Skeletal muscle tissue (tissue), 3 donors: ENCODE measurements at regions not wholly inside any gene's neighbourhood (a gene's known extent, or its start where the extent isn't known, plus 50 kb on each side); places are given as distances from the start of the nearest gene placed in this dataset.

Source experiments
- H3K27ac ChIP-seq: one replicate; pipeline ENCODE4 v1.7.0; 2013; ENCODE audit warnings: mild to moderate bottlenecking, low read depth, low read length, inconsistent platforms
- H3K27me3 ChIP-seq, 3 donors: one replicate each; pipeline ENCODE4 v1.7.0; 2013; ENCODE audit warnings: low read length in 3 of 3; ENCODE audit not compliant: control insufficient read depth in 3 of 3, insufficient read depth in 3 of 3
- H3K36me3 ChIP-seq, 3 donors: one replicate each; pipeline ENCODE4 v1.7.0; 2013; ENCODE audit warnings: low read length in 3 of 3; ENCODE audit not compliant: control insufficient read depth in 3 of 3, insufficient read depth in 3 of 3
- H3K4me1 ChIP-seq, 3 donors: one replicate each; pipeline ENCODE4 v1.7.0; 2013; ENCODE audit warnings: low read length in 3 of 3, mild to moderate bottlenecking in 3 of 3; ENCODE audit not compliant: control insufficient read depth in 3 of 3, insufficient read depth in 3 of 3
- H3K4me3 ChIP-seq, 3 donors: one replicate each; pipeline ENCODE4 v1.7.0; 2013; ENCODE audit warnings: low read length in 3 of 3
- H3K9ac ChIP-seq, 3 donors: one replicate each; pipeline ENCODE4 v1.7.0; 2013; ENCODE audit warnings: low read length in 3 of 3, mild to moderate bottlenecking in 3 of 3, moderate library complexity in 2 of 3, low read depth in 1 of 3
- H3K9me3 ChIP-seq, 3 donors: one replicate each; pipeline ENCODE4 v1.7.0; 2013; ENCODE audit warnings: low read length in 3 of 3; ENCODE audit not compliant: control insufficient read depth in 3 of 3
- donor health status: Osteomylitis.

DNA sequence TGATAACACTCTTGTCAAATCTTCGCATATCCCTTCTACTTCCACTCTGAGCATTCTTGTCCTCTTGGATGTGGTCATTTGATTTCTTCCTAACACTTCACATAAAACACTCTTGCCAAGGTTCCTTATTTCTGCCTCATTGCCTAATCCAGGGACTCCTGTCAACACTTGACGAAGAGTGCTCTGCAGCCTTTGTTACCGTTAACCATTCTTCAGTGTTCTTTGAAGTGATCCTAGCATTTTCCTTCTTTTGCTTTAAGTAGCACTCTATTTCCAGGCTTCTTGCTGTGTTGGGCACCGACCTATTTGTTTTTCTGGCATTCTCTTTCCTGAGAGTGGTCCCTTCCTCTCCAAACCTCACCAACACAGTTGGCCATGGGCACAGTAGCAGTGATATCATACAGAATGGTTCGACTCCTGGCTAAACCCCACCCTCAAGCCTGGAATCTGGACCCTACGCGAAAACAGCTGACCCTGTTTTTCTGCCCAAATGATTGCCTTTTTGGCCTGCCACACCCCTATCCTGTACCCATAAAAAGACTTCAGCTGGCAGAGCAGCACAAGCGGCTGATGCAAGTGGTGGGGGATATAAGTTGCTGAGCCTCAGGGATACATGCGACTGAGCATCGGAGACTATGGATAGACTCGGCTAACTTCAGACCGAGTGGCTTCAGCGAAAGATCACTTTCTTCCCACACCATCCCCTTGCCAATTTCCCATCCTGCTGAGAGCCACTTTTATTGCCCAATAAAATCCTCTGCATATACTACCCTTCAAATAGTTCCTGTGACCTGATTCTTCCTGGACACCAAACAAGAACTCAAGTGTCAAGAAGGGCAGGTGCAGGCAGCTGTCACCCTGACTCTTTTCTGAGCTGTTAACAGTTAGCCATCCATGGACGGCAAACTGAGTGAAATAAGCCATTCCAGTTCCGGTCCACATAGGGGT lies 820.6 kb downstream of the CCSER2 start:
- H3K27ac ChIP-seq: no peak overlapping the region
- H3K9ac ChIP-seq: no peak overlapping the region
- no peaks in the 10 kb centered on the region for H3K36me3 ChIP-seq
- peaks cover 4 to 9% (median 6%) of the 10 kb centered on the region in 3 donors for H3K4me1 ChIP-seq
- peaks cover 0 to 2% (median 0%) of the 10 kb centered on the region in 3 donors for H3K27me3 ChIP-seq
- peak overlapping the region in 2 of 3 donors; percentile 4 to 45 for H3K4me3 ChIP-seq
- H3K9me3 ChIP-seq: no peaks in the 10 kb centered on the region

DNA sequence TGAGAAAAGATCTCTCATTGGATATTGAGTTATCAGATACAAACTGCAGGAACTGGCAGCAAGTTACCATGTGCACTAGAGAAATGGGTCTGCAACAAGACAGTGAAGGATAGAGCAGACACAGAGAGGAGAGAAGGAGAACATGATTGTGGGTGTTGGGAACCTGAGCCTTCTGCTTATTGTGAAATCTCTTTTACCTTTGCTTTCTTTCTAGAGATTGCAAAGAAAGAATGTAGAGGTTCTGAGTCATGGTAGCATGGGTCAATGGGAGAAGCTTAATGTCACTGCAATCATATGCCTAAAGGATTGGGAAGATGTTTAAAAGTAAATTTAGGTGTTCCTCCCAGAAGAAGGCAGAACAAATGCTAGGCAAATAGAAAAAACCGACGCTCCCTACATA lies 821.4 kb downstream of the CCSER2 start:
- Histone ChIP-seq H3K4me1 (peaks cover 4 to 9% (median 6%) of the 10 kb centered on the region in 3 donors), H3K9ac (no peak overlapping the region), H3K9me3 (no peaks in the 10 kb centered on the region), H3K27ac (no peak overlapping the region), H3K36me3 (no peaks in the 10 kb centered on the region), H3K4me3 (no peak overlapping the region), H3K27me3 (peaks cover 0 to 2% (median 0%) of the 10 kb centered on the region in 3 donors)

DNA sequence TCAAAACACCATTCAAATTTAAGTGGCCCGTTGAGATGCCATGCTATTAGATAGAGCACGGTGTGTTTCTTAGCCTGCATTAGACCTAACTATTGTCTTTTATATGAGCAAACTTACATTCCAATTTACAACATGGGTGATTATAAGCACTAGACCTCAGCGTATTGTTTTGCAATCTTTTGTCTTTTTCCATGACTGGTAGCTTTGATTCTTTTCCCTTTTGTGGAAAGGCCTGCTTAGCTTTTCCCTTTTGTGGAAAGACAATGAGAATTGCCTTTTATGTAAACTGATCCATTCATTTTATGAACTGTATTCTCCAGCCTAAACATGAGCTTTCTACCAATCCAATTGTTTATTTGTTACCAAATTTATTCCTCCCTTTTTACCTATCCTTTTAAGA lies 823.1 kb downstream of the CCSER2 start:
- Histone ChIP-seq H3K4me1 (peaks cover 4 to 9% (median 6%) of the 10 kb centered on the region in 3 donors), H3K9ac (no peak overlapping the region), H3K36me3 (no peaks in the 10 kb centered on the region), H3K4me3 (no peak overlapping the region), H3K9me3 (no peaks in the 10 kb centered on the region), H3K27me3 (no peaks in the 10 kb centered on the region), H3K27ac (no peak overlapping the region)

DNA sequence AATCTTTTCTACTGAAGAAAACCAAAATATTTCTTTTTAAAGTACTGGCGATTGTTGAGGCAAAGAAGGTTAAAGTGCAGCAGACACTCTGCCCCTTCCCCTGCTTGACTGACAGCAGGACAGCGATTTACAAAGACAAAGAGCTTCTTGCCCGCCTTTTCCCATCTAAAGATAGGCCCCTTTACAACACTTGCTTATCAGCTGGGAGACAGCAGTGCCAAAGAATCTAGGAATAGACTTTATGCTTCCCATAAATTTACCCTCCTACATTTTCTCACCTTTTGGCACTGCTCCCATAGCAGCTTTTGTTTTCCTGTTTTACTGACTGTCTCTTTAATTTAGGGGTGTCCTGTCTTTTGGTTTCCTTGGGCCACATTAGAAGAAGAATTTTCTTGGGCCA lies 824.1 kb downstream of the CCSER2 start:
- Histone ChIP-seq H3K4me1 (peaks cover 4 to 9% (median 6%) of the 10 kb centered on the region in 3 donors), H3K9ac (no peak overlapping the region), H3K9me3 (no peaks in the 10 kb centered on the region), H3K27ac (no peak overlapping the region), H3K27me3 (no peaks in the 10 kb centered on the region), H3K4me3 (no peak overlapping the region), H3K36me3 (no peaks in the 10 kb centered on the region)

DNA sequence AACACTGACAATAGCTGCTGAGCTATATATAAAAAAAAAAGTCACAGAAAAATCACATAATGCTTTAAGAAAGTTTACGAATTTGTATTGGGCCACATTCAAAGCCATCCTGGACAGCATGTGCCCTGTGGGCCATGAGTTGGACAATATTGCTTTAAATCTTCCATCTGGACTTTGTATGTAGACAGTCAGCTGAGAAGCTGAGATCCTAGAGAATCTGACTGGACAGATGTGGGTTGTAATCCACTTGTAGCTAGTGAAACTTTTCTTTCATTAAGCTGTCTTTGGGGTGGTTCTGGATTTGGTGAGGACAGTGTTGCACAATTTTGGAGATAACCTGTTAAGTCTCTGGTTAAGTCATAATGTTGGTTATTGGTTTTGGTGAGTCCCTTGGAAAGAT lies 824.5 kb downstream of the CCSER2 start:
- H3K9me3 ChIP-seq: no peaks in the 10 kb centered on the region
- no peak overlapping the region for H3K4me3 ChIP-seq
- H3K27me3 ChIP-seq: no peaks in the 10 kb centered on the region
- no peak overlapping the region for H3K9ac ChIP-seq
- H3K4me1 ChIP-seq: peaks cover 4 to 9% (median 6%) of the 10 kb centered on the region in 3 donors
- no peaks in the 10 kb centered on the region for H3K36me3 ChIP-seq
- H3K27ac ChIP-seq: no peak overlapping the region

DNA sequence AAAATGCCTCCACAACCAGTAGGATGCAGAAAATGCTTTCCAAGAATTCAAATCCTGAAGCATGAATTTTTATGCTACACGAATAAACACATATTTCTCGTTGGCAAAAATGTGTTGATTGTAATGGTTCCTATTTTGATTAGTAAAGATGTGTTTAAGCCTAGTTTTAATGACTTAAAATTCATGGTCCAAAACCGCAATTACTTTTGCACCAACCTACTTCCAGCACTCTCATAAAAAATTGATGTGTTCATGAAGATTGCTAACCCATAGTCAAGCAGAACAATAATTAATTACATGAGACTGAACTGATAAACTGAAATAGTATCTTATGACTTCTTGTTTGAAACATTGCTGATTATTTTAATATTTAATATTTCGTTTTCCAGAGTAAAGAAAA lies 828.8 kb downstream of the CCSER2 start:
- Histone ChIP-seq H3K9ac (no peak overlapping the region), H3K4me1 (no peaks in the 10 kb centered on the region), H3K9me3 (no peaks in the 10 kb centered on the region), H3K27ac (no peak overlapping the region), H3K27me3 (no peaks in the 10 kb centered on the region), H3K36me3 (no peaks in the 10 kb centered on the region), H3K4me3 (no peak overlapping the region)

DNA sequence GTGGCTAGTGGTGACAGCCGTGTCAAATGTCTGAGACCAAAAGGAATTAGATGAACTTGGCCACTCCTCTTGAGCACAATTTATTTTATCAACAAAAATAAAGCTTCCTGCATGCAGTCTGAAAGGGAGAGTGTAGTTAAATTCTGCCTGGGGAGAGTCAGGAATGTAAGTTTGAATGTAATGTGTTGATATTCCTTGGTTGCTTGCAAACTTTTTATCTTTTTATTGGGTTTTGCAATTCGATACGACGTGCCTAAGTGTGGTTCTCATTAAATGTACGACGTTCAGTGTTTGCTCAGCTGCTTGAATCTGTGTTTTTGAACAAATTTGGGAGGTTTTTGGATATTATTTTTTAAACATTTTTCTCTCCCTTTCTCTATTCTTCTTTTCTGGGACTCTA lies 839.9 kb downstream of the CCSER2 start:
- H3K27ac ChIP-seq: no peak overlapping the region

DNA sequence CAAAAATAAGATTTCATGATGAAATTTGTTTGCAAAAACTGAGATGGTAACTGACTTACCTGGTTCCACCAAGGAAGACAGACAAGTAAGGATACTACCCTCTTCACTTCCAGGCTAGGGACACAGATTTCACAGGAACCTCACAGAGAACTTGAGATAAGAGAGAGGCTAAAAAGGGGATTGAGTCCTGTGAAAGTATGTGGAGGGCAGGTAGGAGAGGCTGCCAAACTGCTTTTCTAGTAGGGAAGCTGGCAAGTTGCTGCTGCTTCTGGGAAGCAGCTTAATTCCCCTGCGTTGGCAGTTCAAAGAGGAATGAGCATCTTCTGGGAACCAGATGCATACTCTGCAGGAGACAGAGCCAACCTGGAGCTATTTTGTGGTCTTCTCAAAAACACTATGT lies 841.6 kb downstream of the CCSER2 start:
- Histone ChIP-seq H3K27ac (no peak overlapping the region), H3K4me3 (no peak overlapping the region), H3K9ac (no peak overlapping the region), H3K27me3 (peaks cover 0 to 2% (median 0%) of the 10 kb centered on the region in 3 donors), H3K4me1 (no peaks in the 10 kb centered on the region), H3K9me3 (no peaks in the 10 kb centered on the region), H3K36me3 (no peaks in the 10 kb centered on the region)

More for the DNA sequence above, 839.9 kb downstream of the CCSER2 start:
- no peaks in the 10 kb centered on the region for H3K9me3 ChIP-seq
- H3K9ac ChIP-seq: no peak overlapping the region
- H3K27me3 ChIP-seq: peaks cover 0 to 2% (median 0%) of the 10 kb centered on the region in 3 donors
- no peak overlapping the region for H3K4me3 ChIP-seq
- H3K4me1 ChIP-seq: no peaks in the 10 kb centered on the region
- no peaks in the 10 kb centered on the region for H3K36me3 ChIP-seq

DNA sequence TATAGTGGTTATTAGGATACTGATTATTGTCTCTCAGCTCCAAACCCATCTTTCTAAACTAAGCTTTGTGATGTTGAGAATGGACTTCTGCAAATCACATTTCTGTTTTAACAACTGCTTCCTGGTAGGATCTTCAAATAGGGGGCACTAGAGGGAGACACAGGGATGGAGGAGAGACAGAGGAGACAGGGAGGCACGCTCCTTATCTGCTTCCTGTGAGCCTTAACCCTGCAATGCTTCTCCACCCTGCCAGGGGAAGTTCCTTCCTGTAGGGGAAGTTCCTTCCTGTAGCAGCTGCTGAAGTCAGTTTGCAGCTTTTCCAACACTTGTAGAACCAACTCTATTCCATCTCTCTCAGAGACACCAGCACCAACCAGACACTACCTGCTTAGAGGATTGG lies 847.2 kb downstream of the CCSER2 start:
- no peaks in the 10 kb centered on the region for H3K9me3 ChIP-seq
- H3K36me3 ChIP-seq: no peaks in the 10 kb centered on the region
- H3K4me3 ChIP-seq: no peak overlapping the region
- no peaks in the 10 kb centered on the region for H3K27me3 ChIP-seq
- H3K9ac ChIP-seq: no peak overlapping the region
- no peak overlapping the region for H3K27ac ChIP-seq
- H3K4me1 ChIP-seq: no peaks in the 10 kb centered on the region

DNA sequence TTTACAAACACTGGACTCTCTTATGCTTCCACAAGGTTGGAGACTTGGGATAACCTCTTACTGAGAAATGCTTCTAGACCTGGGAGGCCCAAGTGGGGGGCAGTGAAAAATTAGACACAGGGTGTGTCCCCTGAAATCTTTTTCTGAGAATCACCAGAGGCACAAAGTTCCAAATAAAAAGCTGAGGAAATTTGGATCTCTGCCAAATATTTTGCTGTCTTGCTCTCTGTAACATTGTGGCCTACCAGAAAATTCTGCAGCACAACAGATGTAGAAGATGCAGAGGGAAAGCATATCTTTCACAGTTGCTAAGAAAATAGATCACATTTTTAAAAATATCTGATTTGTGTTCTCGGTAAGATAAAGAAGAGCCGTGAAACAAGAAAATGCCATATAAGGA lies 849.4 kb downstream of the CCSER2 start:
- H3K9ac ChIP-seq: no peak overlapping the region
- H3K36me3 ChIP-seq: no peaks in the 10 kb centered on the region
- no peaks in the 10 kb centered on the region for H3K4me1 ChIP-seq
- no peaks in the 10 kb centered on the region for H3K9me3 ChIP-seq
- H3K27me3 ChIP-seq: no peaks in the 10 kb centered on the region
- H3K27ac ChIP-seq: no peak overlapping the region
- H3K4me3 ChIP-seq: no peak overlapping the region
